HCT116 (cell line): ENCODE measurements at regions not wholly inside any gene's neighbourhood (a gene's known extent, or its start where the extent isn't known, plus 50 kb on each side); places are given as distances from the start of the nearest gene placed in this dataset.

Experiments used
- ATAC-seq: fragments of 200-7000 bp; cut with Tn5 transposase; 2 replicates; pipeline ENCODE4 v1.9.1; 2020; ENCODE audit warnings: mild to moderate bottlenecking, moderate library complexity
- BruUV-seq: library from RNA; stranded (reverse); fragments of 400-500 nt; replicated peaks from 2 replicates; lab custom pipeline; 2021; lab: Mats Ljungman, UMichigan
- CTCF ChIA-PET: fragments of 300-600 bp; sonication (Branson Sonifier 250); formaldehyde crosslinking; loops from one replicate; lab custom pipeline; 2021; ENCODE audit warnings: antibody characterized with exemption; lab: Charles Lee
- POLR2A ChIA-PET: fragments of 300-600, 350-600 bp; sonication (Branson Sonifier 250); formaldehyde crosslinking; loops from one replicate; lab custom pipeline; 2021; ENCODE audit warnings: antibody characterized with exemption; lab: Charles Lee
- RAD21 ChIA-PET, 2 experiments: fragments of 300-600 bp; sonication (Branson Sonifier 250); formaldehyde crosslinking; loops; one replicate each; lab custom pipeline; 2023; ENCODE audit warnings: low total read pairs in 2 of 2; ENCODE audit not compliant: uncharacterized antibody in 2 of 2, unreplicated experiment in 2 of 2, low non-redundant PET in 1 of 2; lab: Charles Lee
- DNase-seq: peaks from one replicate; pipeline ENCODE4 v3.0.0-alpha.2; 2010; ENCODE audit warnings: low read depth, low spot score
- H2AFZ ChIP-seq: fragments of 200-600 bp; shearing (Covaris generic), sonication (generic); 2 replicates; pipeline ENCODE4 v1.6.1; 2017; ENCODE audit warnings: low read depth, mixed run types, mixed read lengths, antibody characterized with exemption, low read length; ENCODE audit not compliant: poor library complexity, severe bottlenecking
- H3K27ac ChIP-seq: 2 replicates; pipeline ENCODE4 v1.5.1; 2012; ENCODE audit warnings: low read depth, low read length
- H3K27me3 ChIP-seq: fragments of 200-600 bp; sonication (generic); 2 replicates; pipeline ENCODE4 v1.6.1; 2016; ENCODE audit warnings: mixed run types, low read length, mixed read lengths; ENCODE audit not compliant: insufficient read depth
- H3K36me3 ChIP-seq, 2 experiments: fragments of 200-500 bp in 1 of 2; fragments of 200-600 bp in 1 of 2; sonication (Bioruptor generic) in 1 of 2; sonication (generic) in 1 of 2; 2 replicates each; pipeline versions ENCODE4 v1.5.1 to v1.6.1; 2014 to 2016; ENCODE audit warnings: low read length in 2 of 2, inconsistent platforms in 1 of 2, mixed read lengths in 1 of 2, mixed run types in 1 of 2; ENCODE audit not compliant: insufficient read depth in 2 of 2, control insufficient read depth in 1 of 2
- H3K4me1 ChIP-seq, 2 experiments: fragments of 200-600 bp in 1 of 2; sonication (generic) in 1 of 2; 2 replicates each; pipeline versions ENCODE4 v1.5.1 to v1.6.1; 2012 to 2017; ENCODE audit warnings: low read length in 2 of 2, inconsistent platforms in 1 of 2, mild to moderate bottlenecking in 1 of 2, mixed read lengths in 1 of 2, mixed run types in 1 of 2, moderate library complexity in 1 of 2; ENCODE audit not compliant: insufficient read depth in 2 of 2, control insufficient read depth in 1 of 2
- H3K4me2 ChIP-seq: fragments of 200-600 bp; sonication (generic); 2 replicates; pipeline ENCODE4 v1.6.1; 2017; ENCODE audit warnings: mixed run types, low read length, mixed read lengths
- H3K4me3 ChIP-seq, 2 experiments: fragments of 200-600 bp in 1 of 2; sonication (generic) in 1 of 2; replicated peaks in 1 of 2; 2 replicates each; pipeline ENCODE4 v1.5.1; 2011 to 2016; ENCODE audit warnings: low read length in 2 of 2, control low read depth in 1 of 2, low read depth in 1 of 2, mild to moderate bottlenecking in 1 of 2, mixed read lengths in 1 of 2, mixed run types in 1 of 2
- H3K79me2 ChIP-seq: fragments of 200-600 bp; sonication (generic); 2 replicates; pipeline ENCODE4 v1.6.1; 2017; ENCODE audit warnings: mild to moderate bottlenecking, mixed run types, low read length, moderate library complexity, mixed read lengths; ENCODE audit not compliant: insufficient read depth
- H3K9ac ChIP-seq: fragments of 200-600 bp; sonication (generic); 2 replicates; pipeline ENCODE4 v1.6.1; 2016; ENCODE audit warnings: low read length, mixed read lengths
- H3K9me2 ChIP-seq: fragments of 200-600 bp; sonication (generic), shearing (Covaris generic); 2 replicates; pipeline ENCODE4 v1.6.1; 2017; ENCODE audit warnings: mixed run types, mild to moderate bottlenecking, moderate library complexity; ENCODE audit not compliant: insufficient read depth
- H3K9me3 ChIP-seq, 2 experiments: fragments of 200-500 bp in 1 of 2; fragments of 200-600 bp in 1 of 2; sonication (Bioruptor generic) in 1 of 2; sonication (generic) in 1 of 2; 2 replicates each; pipeline ENCODE4 v1.6.1; 2014 to 2017; ENCODE audit warnings: low read length in 2 of 2, mixed read lengths in 2 of 2, inconsistent platforms in 1 of 2, low read depth in 1 of 2, mild to moderate bottlenecking in 1 of 2, mixed run types in 1 of 2, moderate library complexity in 1 of 2; ENCODE audit not compliant: control insufficient read depth in 1 of 2, insufficient read depth in 1 of 2
- H4K20me1 ChIP-seq: fragments of 200-600 bp; sonication (generic), shearing (Covaris generic); 2 replicates; pipeline ENCODE4 v1.6.1; 2017; ENCODE audit warnings: mixed run types, mild to moderate bottlenecking, moderate library complexity; ENCODE audit not compliant: insufficient read depth
- ELF1 ChIP-seq: IDR thresholded peaks from 2 replicates; pipeline ENCODE4 v1.6.1; 2012; ENCODE audit warnings: low read depth, borderline replicate concordance
- EZH2 ChIP-seq: fragments of 200-600 bp; sonication (generic); IDR thresholded peaks from 2 replicates; pipeline ENCODE4 v1.6.1; 2017; ENCODE audit warnings: antibody characterized with exemption, mixed run types
- EZH2phosphoT487 ChIP-seq: fragments of 200-600 bp; IDR thresholded peaks from 2 replicates; pipeline ENCODE4 v1.6.1; 2018; ENCODE audit warnings: antibody characterized with exemption, borderline replicate concordance
- FOSL1 ChIP-seq: IDR thresholded peaks from 2 replicates; pipeline ENCODE4 v1.6.1; 2012; ENCODE audit warnings: low read depth
- JUND ChIP-seq: IDR thresholded peaks from 2 replicates; pipeline ENCODE4 v1.6.1; 2012
- POLR2A ChIP-seq: IDR thresholded peaks from 2 replicates; pipeline ENCODE4 v1.7.0; 2011; ENCODE audit warnings: borderline replicate concordance; ENCODE audit not compliant: insufficient read depth, insufficient read length; ENCODE audit errors: extremely low read depth
- POLR2AphosphoS5 ChIP-seq: IDR thresholded peaks from 2 replicates; pipeline ENCODE4 v1.6.1; 2011; ENCODE audit warnings: mild to moderate bottlenecking, low read depth, low read length, moderate library complexity
- RAD21 ChIP-seq: IDR thresholded peaks from 2 replicates; pipeline ENCODE4 v1.6.1; 2012; ENCODE audit warnings: low read depth, mild to moderate bottlenecking
- SIN3A ChIP-seq: IDR thresholded peaks from 2 replicates; pipeline ENCODE4 v1.6.1; 2012; ENCODE audit warnings: low read depth
- SP1 ChIP-seq: IDR thresholded peaks from 2 replicates; pipeline ENCODE4 v1.6.1; 2012; ENCODE audit warnings: low read depth
- SRF ChIP-seq: IDR thresholded peaks from 2 replicates; pipeline ENCODE4 v1.6.1; 2012; ENCODE audit warnings: low read depth
- TCF7L2 ChIP-seq: IDR thresholded peaks from 2 replicates; pipeline ENCODE4 v1.7.0; 2011; ENCODE audit warnings: borderline replicate concordance, inconsistent platforms; ENCODE audit not compliant: insufficient read depth, insufficient read length; ENCODE audit errors: extremely low read depth
- YY1 ChIP-seq: IDR thresholded peaks from 2 replicates; pipeline ENCODE4 v1.6.1; 2011; ENCODE audit warnings: low read length, low read depth, moderate library complexity, mild to moderate bottlenecking; ENCODE audit not compliant: insufficient replicate concordance; ENCODE audit errors: extremely low read depth
- ZFX ChIP-seq: fragments of 450-650 bp; IDR thresholded peaks from 2 replicates; pipeline ENCODE4 v1.6.1; 2017
- intact Hi-C: fragments of 100-400 bp; cut with micrococcal nuclease; formaldehyde crosslinking; loops from 2 replicates; pipeline ENCODE4 v1.10.0; 2022
- TF ChIP-seq, protein P1 (sequence below): IDR thresholded peaks from 2 replicates; pipeline ENCODE4 v1.6.1; 2011; ENCODE audit warnings: mild to moderate bottlenecking, low read length, moderate library complexity; ENCODE audit not compliant: insufficient replicate concordance; ENCODE audit errors: extremely low read depth
- TF ChIP-seq, protein P2 (sequence below): IDR thresholded peaks from 2 replicates; pipeline ENCODE4 v1.6.1; 2012
- TF ChIP-seq, protein P3 (sequence below), 3 experiments: fragments of 200-600 bp in 1 of 3; sonication (generic) in 1 of 3; IDR thresholded peaks in 2 of 3; conservative IDR thresholded peaks in 1 of 3; 2 replicates each; pipeline ENCODE4 v1.5.1; 2012 to 2017; ENCODE audit warnings: low read depth in 2 of 3, low read length in 2 of 3, antibody characterized with exemption in 1 of 3, borderline replicate concordance in 1 of 3, control low read depth in 1 of 3, mild to moderate bottlenecking in 1 of 3, mixed read lengths in 1 of 3, mixed run types in 1 of 3, moderate library complexity in 1 of 3; ENCODE audit not compliant: insufficient read depth in 1 of 3
- TF ChIP-seq, protein P4 (sequence below): IDR thresholded peaks from 2 replicates; pipeline ENCODE4 v1.6.1; 2012; ENCODE audit warnings: low read depth

DNA sequence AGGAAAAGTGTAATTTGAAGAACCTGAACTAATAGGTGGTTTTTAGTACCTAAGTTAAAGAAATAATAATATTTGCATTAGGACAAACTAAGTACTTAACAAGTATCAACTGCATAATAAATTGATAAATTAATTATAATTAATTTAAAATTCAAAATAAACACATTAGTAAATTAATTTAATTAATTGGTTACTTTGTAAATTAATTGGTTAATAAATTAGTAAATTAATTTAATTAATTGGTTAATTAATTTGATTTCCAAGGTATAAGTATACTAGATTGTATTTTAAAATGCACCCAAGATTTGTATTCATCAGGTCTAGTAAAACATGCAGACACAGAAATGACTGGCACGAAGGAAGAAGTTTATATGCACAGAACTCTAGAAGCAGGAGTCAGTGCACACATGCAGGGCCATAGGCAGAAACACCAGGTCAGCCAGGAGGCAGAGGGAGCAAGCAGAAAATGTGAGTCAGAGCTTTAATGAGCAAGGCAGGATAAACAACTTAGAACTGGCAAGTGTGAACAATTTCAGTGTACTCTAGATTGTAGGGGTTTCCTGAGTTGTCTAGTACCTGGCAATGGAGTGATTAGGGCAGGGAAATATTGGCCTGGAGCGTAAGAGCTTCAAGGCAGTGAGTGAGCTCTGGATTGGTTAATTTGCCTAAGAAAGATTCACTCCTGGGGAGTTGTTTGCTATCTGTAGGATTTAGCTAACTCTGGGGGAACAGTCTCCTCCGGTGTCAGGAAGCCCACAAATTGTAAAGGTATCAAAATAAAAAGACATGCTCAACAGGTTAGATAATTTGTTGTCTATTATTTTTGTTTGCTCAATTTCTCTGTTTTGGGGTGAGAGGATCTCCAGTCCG lies 665.7 kb downstream of the MRPL39 start:
- H3K4me2 ChIP-seq, result no peak overlapping the region
- H3K4me3 ChIP-seq, result no peak overlapping the region
- RAD21 ChIA-PET, result no interaction called here
- H3K9ac ChIP-seq, result no peak overlapping the region
- no TSS peak for BruUV-seq
- no peaks in the 10 kb centered on the region for H3K9me2 ChIP-seq
- H3K27me3 ChIP-seq, result no peaks in the 10 kb centered on the region
- peaks cover 1 to 9% of the 10 kb centered on the region in 2 experiments; a peak in 2 of 4 replicates for H3K9me3 ChIP-seq
- H3K27ac ChIP-seq, result no peak overlapping the region
- H2AFZ ChIP-seq, result no peak overlapping the region
- ATAC-seq, result no peak
- POLR2A ChIA-PET, result no interaction called here
- no peaks in the 10 kb centered on the region for H3K4me1 ChIP-seq
- H3K79me2 ChIP-seq, result no peaks in the 10 kb centered on the region
- no peaks in the 10 kb centered on the region for H3K36me3 ChIP-seq
- CTCF ChIA-PET, result no interaction called here
- TF ChIP-seq, protein P1, sequence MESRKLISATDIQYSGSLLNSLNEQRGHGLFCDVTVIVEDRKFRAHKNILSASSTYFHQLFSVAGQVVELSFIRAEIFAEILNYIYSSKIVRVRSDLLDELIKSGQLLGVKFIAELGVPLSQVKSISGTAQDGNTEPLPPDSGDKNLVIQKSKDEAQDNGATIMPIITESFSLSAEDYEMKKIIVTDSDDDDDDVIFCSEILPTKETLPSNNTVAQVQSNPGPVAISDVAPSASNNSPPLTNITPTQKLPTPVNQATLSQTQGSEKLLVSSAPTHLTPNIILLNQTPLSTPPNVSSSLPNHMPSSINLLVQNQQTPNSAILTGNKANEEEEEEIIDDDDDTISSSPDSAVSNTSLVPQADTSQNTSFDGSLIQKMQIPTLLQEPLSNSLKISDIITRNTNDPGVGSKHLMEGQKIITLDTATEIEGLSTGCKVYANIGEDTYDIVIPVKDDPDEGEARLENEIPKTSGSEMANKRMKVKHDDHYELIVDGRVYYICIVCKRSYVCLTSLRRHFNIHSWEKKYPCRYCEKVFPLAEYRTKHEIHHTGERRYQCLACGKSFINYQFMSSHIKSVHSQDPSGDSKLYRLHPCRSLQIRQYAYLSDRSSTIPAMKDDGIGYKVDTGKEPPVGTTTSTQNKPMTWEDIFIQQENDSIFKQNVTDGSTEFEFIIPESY, result no peak
- TF ChIP-seq SRF (no peak), SIN3A (no peak), ZFX (no peak), JUND (no peak), SP1 (no peak), RAD21 (no peak), YY1 (no peak), EZH2phosphoT487 (no peak), FOSL1 (no peak), ELF1 (no peak), EZH2 (no peak), POLR2AphosphoS5 (no peak), TCF7L2 (no peak), POLR2A (no peak)
- TF ChIP-seq, protein P2, sequence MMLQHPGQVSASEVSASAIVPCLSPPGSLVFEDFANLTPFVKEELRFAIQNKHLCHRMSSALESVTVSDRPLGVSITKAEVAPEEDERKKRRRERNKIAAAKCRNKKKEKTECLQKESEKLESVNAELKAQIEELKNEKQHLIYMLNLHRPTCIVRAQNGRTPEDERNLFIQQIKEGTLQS, result no peak
- TF ChIP-seq, protein P3, sequence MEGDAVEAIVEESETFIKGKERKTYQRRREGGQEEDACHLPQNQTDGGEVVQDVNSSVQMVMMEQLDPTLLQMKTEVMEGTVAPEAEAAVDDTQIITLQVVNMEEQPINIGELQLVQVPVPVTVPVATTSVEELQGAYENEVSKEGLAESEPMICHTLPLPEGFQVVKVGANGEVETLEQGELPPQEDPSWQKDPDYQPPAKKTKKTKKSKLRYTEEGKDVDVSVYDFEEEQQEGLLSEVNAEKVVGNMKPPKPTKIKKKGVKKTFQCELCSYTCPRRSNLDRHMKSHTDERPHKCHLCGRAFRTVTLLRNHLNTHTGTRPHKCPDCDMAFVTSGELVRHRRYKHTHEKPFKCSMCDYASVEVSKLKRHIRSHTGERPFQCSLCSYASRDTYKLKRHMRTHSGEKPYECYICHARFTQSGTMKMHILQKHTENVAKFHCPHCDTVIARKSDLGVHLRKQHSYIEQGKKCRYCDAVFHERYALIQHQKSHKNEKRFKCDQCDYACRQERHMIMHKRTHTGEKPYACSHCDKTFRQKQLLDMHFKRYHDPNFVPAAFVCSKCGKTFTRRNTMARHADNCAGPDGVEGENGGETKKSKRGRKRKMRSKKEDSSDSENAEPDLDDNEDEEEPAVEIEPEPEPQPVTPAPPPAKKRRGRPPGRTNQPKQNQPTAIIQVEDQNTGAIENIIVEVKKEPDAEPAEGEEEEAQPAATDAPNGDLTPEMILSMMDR (IDR thresholded peaks at IDR 0.05 in 2 of 3, conservative IDR thresholded peaks at IDR 0.05 in 1 of 3; ENCODE audit: borderline replicate concordance in 1 of 3, insufficient read depth in 1 of 3, low read depth in 2 of 3, low read length in 2 of 3), result no peak
- TF ChIP-seq, protein P4, sequence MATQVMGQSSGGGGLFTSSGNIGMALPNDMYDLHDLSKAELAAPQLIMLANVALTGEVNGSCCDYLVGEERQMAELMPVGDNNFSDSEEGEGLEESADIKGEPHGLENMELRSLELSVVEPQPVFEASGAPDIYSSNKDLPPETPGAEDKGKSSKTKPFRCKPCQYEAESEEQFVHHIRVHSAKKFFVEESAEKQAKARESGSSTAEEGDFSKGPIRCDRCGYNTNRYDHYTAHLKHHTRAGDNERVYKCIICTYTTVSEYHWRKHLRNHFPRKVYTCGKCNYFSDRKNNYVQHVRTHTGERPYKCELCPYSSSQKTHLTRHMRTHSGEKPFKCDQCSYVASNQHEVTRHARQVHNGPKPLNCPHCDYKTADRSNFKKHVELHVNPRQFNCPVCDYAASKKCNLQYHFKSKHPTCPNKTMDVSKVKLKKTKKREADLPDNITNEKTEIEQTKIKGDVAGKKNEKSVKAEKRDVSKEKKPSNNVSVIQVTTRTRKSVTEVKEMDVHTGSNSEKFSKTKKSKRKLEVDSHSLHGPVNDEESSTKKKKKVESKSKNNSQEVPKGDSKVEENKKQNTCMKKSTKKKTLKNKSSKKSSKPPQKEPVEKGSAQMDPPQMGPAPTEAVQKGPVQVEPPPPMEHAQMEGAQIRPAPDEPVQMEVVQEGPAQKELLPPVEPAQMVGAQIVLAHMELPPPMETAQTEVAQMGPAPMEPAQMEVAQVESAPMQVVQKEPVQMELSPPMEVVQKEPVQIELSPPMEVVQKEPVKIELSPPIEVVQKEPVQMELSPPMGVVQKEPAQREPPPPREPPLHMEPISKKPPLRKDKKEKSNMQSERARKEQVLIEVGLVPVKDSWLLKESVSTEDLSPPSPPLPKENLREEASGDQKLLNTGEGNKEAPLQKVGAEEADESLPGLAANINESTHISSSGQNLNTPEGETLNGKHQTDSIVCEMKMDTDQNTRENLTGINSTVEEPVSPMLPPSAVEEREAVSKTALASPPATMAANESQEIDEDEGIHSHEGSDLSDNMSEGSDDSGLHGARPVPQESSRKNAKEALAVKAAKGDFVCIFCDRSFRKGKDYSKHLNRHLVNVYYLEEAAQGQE, result no peak
- DNase-seq, result no peak
- intact Hi-C loops, result no loop called here
- H4K20me1 ChIP-seq, result no peaks in the 10 kb centered on the region
